Fibroblast of mammary gland (primary cell): ENCODE measurements at regions not wholly inside any gene's neighbourhood (a gene's known extent, or its start where the extent isn't known, plus 50 kb on each side); places are given as distances from the start of the nearest gene placed in this dataset.

Experiments used
- DNase-seq: peaks from one replicate; pipeline ENCODE4 v3.0.0-alpha.2; 2010; ENCODE audit warnings: low read depth
- H3K4me3 ChIP-seq: 2 replicates; pipeline ENCODE4 v1.5.1; 2011; ENCODE audit warnings: low read depth, mild to moderate bottlenecking, low read length, moderate library complexity; ENCODE audit not compliant: control insufficient read depth
- TF ChIP-seq, protein P1 (sequence below): conservative IDR thresholded peaks from 2 replicates; pipeline ENCODE4 v1.5.1; 2011; ENCODE audit warnings: low read depth, low read length, inconsistent platforms; ENCODE audit not compliant: control insufficient read depth, insufficient read depth

DNA sequence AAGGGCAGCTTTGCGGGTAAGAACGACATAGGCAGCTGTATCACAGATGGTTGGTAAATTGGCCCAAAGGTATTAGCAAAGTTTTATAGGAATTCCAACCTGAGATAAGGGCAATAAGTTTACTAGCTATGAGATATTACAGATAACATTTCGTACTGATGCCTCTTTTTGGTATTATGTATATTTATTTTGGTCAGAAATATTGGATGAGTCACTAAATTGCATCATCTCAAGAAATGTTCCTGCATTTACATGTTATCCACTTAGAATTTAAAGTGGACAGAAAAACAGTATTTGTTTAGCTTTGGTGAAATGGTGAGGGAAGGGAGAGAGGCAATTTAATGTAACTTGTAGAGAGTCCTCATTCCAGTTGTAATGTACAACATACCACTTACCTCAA is 65.1 kb upstream of the PZP start:
- DNase-seq = peak; percentile 54
- H3K4me3 ChIP-seq = no peak overlapping the region
- TF ChIP-seq, protein P1, sequence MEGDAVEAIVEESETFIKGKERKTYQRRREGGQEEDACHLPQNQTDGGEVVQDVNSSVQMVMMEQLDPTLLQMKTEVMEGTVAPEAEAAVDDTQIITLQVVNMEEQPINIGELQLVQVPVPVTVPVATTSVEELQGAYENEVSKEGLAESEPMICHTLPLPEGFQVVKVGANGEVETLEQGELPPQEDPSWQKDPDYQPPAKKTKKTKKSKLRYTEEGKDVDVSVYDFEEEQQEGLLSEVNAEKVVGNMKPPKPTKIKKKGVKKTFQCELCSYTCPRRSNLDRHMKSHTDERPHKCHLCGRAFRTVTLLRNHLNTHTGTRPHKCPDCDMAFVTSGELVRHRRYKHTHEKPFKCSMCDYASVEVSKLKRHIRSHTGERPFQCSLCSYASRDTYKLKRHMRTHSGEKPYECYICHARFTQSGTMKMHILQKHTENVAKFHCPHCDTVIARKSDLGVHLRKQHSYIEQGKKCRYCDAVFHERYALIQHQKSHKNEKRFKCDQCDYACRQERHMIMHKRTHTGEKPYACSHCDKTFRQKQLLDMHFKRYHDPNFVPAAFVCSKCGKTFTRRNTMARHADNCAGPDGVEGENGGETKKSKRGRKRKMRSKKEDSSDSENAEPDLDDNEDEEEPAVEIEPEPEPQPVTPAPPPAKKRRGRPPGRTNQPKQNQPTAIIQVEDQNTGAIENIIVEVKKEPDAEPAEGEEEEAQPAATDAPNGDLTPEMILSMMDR = no peak

DNA sequence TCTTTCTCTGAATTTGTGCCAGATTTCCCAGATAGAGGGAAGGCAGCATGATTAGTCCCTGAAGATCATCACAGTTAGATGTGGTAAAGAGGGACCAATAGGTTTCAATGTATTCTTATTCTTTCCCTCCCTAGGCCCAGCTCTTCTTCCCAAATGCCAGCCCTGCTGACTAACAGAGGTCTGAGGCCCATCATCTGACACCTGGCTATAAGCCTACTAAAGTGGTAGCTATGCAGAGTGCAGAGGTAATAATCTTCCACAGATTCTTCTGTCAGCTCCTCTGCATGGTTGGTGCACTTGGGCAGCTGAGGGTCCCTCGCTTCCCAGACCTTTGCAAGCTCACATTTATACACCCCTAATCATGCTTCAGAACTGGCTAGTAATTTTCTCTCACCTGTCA is 63.7 kb upstream of the PZP start:
- TF ChIP-seq, protein P1 = no peak
- H3K4me3 ChIP-seq = no peak overlapping the region
- DNase-seq = no peak

DNA sequence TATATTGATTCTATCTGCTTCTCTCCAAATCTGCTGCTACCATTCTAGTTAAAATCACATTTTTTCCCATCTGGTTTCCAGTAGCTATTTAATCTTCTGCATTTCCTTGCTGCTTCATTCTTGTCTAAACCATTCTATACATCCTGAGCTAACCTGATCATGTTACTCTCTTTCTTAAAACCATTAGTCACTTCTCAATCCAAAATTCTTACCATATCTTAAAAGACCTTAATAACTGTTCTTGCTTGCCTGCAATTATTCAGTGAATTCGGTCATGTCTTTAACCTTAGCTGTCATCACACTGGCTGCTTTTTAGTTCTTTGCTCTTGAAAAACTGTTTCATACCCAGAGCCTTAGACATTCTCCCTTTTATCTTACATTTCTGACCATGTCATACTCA is 56.4 kb upstream of the PZP start:
- TF ChIP-seq, protein P1 = no peak
- DNase-seq = no peak
- no peak overlapping the region for H3K4me3 ChIP-seq

DNA sequence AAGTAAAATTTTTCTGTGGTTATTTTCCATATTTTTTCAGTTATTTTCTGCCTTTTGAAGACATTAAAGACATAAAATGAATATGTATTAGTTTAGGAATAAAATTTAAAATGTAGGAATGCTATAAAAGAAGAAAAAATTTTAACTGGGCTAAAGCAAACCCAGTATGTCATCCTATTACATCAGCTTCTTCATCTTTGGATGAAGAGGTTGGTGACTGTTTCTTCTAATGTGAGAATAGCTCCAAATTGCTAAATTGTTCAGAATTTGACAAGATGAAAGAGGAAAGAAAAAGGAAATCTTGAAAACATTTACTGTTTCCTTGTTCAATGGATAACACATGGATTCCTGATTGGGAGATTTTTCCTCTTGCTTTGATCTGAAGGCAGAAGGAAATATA is 52.7 kb upstream of the PZP start:
- DNase-seq = no peak
- no peak overlapping the region for H3K4me3 ChIP-seq
- TF ChIP-seq, protein P1 = no peak

DNA sequence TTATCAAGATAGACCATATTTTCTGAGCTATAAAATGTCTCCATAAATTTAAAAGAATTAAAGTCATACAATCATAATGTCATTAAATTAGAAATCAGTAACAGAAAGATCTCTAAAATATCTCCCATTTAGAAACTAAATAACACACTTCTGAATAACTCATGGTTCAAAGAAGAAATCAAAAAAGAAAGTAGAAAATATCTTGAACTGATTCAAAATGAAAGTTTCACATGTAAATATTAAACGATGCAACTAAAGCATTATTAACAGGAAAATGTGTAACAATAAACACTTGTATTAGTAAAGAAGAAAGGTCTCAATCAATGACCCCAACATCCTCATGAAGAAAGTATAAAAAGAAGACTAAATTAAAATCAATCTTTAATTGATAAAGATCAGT is 50.5 kb upstream of the PZP start:
- TF ChIP-seq, protein P1 = no peak
- H3K4me3 ChIP-seq = no peak overlapping the region
- no peak for DNase-seq
